ENCODE measurements at regions not wholly inside any gene's neighbourhood (a gene's known extent, or its start where the extent isn't known, plus 50 kb on each side); places are given as distances from the start of the nearest gene placed in this dataset.

DNA sequence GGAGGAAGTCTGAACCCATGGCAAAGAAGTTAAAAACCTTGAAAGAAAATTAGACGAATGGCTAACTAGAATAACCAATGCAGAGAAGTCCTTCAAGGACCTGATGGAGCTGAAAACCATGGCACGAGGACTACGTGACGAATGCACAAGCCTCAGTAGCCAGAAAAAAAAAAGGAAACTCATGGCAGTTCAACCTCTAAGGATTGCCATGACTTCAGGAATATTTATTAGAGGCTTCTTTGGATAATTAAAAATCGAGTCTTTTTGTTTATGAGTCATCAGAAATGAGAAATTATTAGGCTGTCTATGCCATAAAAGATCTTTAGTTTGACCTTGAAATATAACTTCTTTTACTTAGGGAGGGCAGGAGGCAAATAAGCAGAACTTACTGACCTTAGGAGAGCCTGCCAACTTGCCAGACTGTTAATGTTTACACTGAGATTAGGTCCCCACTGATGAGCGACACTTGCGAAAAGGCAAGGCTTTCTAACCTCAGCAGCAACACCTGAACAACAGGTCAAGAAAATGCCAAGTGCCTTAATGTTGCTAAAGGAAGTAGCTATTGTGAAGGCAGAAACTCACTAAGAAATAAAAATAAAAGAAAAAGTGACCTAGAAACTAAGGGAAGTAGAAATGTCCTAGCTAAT, 55.2 kb upstream of the TUSC1 start:
- TF ChIP-seq CTCF (IDR thresholded peaks at IDR 0.05) = no peak
